GM23248 (cell line): ENCODE measurements at regions not wholly inside any gene's neighbourhood (a gene's known extent, or its start where the extent isn't known, plus 50 kb on each side); places are given as distances from the start of the nearest gene placed in this dataset.

ENCODE experiments used
- DNase-seq: peaks from one replicate; pipeline ENCODE4 v3.0.0-alpha.2; 2015
- H2AFZ ChIP-seq: fragments of 200-600 bp; sonication (generic); 2 replicates; pipeline ENCODE4 v1.6.1; 2016; ENCODE audit warnings: antibody characterized with exemption
- H3F3A ChIP-seq: fragments of 200-600 bp; sonication (generic); 2 replicates; pipeline ENCODE4 v1.6.1; 2016; ENCODE audit warnings: mild to moderate bottlenecking, antibody characterized with exemption, mixed run types; ENCODE audit not compliant: insufficient read depth
- H3K27ac ChIP-seq: fragments of 200-600 bp; sonication (generic); 2 replicates; pipeline ENCODE4 v1.5.1; 2016; ENCODE audit warnings: mild to moderate bottlenecking
- H3K27me3 ChIP-seq: fragments of 200-600 bp; sonication (generic); replicated peaks from 2 replicates; pipeline ENCODE4 v1.6.1; 2016; ENCODE audit warnings: mild to moderate bottlenecking; ENCODE audit not compliant: insufficient read depth
- H3K36me3 ChIP-seq: fragments of 200-600 bp; sonication (generic); 2 replicates; pipeline ENCODE4 v1.6.1; 2016; ENCODE audit warnings: low read depth, mild to moderate bottlenecking
- H3K4me1 ChIP-seq: fragments of 200-600 bp; sonication (generic); 2 replicates; pipeline ENCODE4 v1.6.1; 2016; ENCODE audit warnings: mild to moderate bottlenecking; ENCODE audit not compliant: insufficient read depth
- H3K4me2 ChIP-seq: fragments of 200-600 bp; sonication (generic); one replicate; pipeline ENCODE4 v1.6.1; 2016; ENCODE audit warnings: mild to moderate bottlenecking; ENCODE audit not compliant: unreplicated experiment
- H3K4me3 ChIP-seq: fragments of 200-600 bp; sonication (generic); 2 replicates; pipeline ENCODE4 v1.5.1; 2016; ENCODE audit warnings: mild to moderate bottlenecking
- H3K79me2 ChIP-seq: fragments of 200-600 bp; sonication (generic); 2 replicates; pipeline ENCODE4 v1.6.1; 2016; ENCODE audit warnings: mild to moderate bottlenecking; ENCODE audit not compliant: insufficient read depth
- H3K9ac ChIP-seq: fragments of 200-600 bp; sonication (generic); 2 replicates; pipeline ENCODE4 v1.6.1; 2016; ENCODE audit warnings: mild to moderate bottlenecking
- H3K9me2 ChIP-seq: fragments of 200-600 bp; sonication (generic); 2 replicates; pipeline ENCODE4 v1.6.1; 2016; ENCODE audit warnings: mixed run types, mild to moderate bottlenecking, moderate library complexity; ENCODE audit not compliant: insufficient read depth
- H3K9me3 ChIP-seq: fragments of 200-600 bp; sonication (generic); one replicate; pipeline ENCODE4 v1.6.1; 2017; ENCODE audit warnings: low read depth
- H4K20me1 ChIP-seq: fragments of 200-600 bp; sonication (generic); 2 replicates; pipeline ENCODE4 v1.6.0; 2016; ENCODE audit not compliant: insufficient read depth
- EZH2 ChIP-seq: fragments of 200-600 bp; sonication (generic); IDR thresholded peaks from 2 replicates; pipeline ENCODE4 v1.6.1; 2018; ENCODE audit warnings: antibody characterized with exemption, mild to moderate bottlenecking; ENCODE audit not compliant: insufficient read depth, poor library complexity, severe bottlenecking
- EZH2phosphoT487 ChIP-seq: fragments of 200-600 bp; sonication (generic); IDR thresholded peaks from 2 replicates; pipeline ENCODE4 v1.6.1; 2018; ENCODE audit warnings: antibody characterized with exemption, moderate library complexity, mild to moderate bottlenecking, low read depth; ENCODE audit not compliant: insufficient read depth
- WGBS, 2 experiments: methylation state at CpG; one replicate each; pipeline ENCODE4 v1.1.6; 2015 to 2017; ENCODE audit warnings: low lambda C conversion rate in 2 of 2, low coverage in 1 of 2; ENCODE audit errors: missing lambda C conversion rate in 2 of 2; 5-methylcytosine and 5-hydroxymethylcytosine counted together
- in situ Hi-C: fragments of 300-500 bp; cut with MboI; formaldehyde crosslinking; loops from 2 replicates; pipeline ENCODE4 v1.15.0; 2020

DNA sequence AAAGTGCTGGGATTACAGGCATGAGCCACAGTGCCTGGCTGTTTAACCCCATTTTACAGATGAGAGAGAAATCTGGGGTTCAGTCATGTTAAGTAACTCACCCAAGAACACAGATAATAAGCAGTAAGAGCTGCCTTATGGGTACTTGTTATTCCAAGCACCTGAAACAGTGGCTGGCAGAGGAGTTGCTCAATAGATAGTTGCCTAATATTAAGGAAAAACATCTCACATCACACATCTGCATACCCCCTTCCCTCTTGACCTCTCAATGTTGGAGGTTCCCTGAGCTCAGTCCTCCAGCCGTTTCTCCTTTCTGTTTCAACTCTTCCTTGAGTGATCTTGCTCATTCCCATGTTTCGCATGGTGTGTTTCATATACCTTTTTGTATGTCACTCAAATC, 401.9 kb downstream of the KLF12 start:
- Histone ChIP-seq H3K4me3 (no peak overlapping the region), H3K9me3 (no peaks in the 10 kb centered on the region), H3F3A (no peaks in the 10 kb centered on the region), H3K27ac (no peak overlapping the region), H4K20me1 (no peaks in the 10 kb centered on the region), H3K79me2 (no peaks in the 10 kb centered on the region), H3K4me2 (no peak overlapping the region), H3K9ac (no peak overlapping the region), H3K27me3 (no peaks in the 10 kb centered on the region), H3K36me3 (no peaks in the 10 kb centered on the region), H3K4me1 (no peaks in the 10 kb centered on the region), H3K9me2 (no peaks in the 10 kb centered on the region), H2AFZ (no peak overlapping the region)
- WGBS, 2 experiments = 71 to 89% methylated on average over 2 of the region's 2 CpGs
- DNase-seq = no peak
- in situ Hi-C loops = no loop called here
- TF ChIP-seq EZH2 = no peak
- no peak for TF ChIP-seq EZH2phosphoT487

DNA sequence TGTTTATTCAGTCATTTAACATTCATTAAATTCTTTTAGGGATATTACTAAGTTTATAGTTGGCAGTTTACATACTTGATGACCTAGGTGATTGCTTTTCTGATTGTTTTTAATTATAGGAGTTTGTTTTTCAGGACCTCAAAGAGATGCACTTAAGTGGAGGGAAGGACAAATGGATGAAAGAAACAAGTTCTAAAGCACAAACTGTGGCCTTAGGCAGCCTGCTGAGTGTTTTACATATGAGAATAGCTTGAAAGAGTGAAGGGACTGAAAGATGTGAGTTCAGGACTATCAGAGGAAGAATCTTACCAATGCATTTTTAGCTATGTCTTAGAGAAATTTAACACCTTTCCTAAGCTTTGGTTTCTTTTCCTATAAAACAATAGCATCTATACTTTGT, 402.6 kb downstream of the KLF12 start:
- in situ Hi-C loops = no loop called here
- no peaks in the 10 kb centered on the region for H3K36me3 ChIP-seq
- no peak overlapping the region for H3K9ac ChIP-seq

DNA sequence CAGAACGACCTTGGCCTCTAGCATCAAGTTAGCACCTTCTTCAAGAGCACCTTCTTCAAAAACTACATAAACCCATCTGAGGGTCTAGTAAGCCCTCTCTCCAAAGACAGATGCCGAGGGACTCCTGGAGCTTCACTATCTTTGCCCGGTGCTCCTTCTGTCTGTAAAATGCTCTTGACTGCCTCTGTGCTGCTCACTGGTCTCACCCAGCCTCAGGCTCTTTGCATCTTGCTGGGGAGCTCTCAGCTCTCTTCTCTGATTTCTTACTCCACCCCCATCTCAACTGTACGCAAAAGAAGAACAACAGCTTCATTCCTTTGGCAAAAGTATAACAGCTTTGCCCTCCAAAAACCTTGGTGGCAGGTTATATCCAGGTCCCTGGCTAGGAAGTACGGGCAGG, 404.2 kb downstream of the KLF12 start:
- Histone ChIP-seq H4K20me1 (no peaks in the 10 kb centered on the region), H3K27me3 (no peaks in the 10 kb centered on the region), H3K4me3 (no peak overlapping the region), H2AFZ (no peak overlapping the region), H3F3A (no peaks in the 10 kb centered on the region), H3K9ac (no peak overlapping the region), H3K4me2 (no peak overlapping the region), H3K36me3 (no peaks in the 10 kb centered on the region), H3K9me3 (no peaks in the 10 kb centered on the region), H3K9me2 (no peaks in the 10 kb centered on the region), H3K4me1 (no peaks in the 10 kb centered on the region), H3K27ac (no peak overlapping the region), H3K79me2 (no peaks in the 10 kb centered on the region)
- 97 to 98% methylated on average over 5 of the region's 5 CpGs for WGBS, 2 experiments
- in situ Hi-C loops = no loop called here
- no peak for DNase-seq
- no peak for TF ChIP-seq EZH2phosphoT487
- TF ChIP-seq EZH2 = no peak

More for the DNA sequence above, 402.6 kb downstream of the KLF12 start:
- Histone ChIP-seq H4K20me1 (no peaks in the 10 kb centered on the region), H3F3A (no peaks in the 10 kb centered on the region), H3K4me3 (no peak overlapping the region), H3K4me1 (no peaks in the 10 kb centered on the region), H3K4me2 (no peak overlapping the region), H3K27ac (no peak overlapping the region), H3K27me3 (no peaks in the 10 kb centered on the region), H2AFZ (no peak overlapping the region), H3K9me2 (no peaks in the 10 kb centered on the region), H3K9me3 (no peaks in the 10 kb centered on the region), H3K79me2 (no peaks in the 10 kb centered on the region)
- DNase-seq = no peak
- TF ChIP-seq EZH2 = no peak
- TF ChIP-seq EZH2phosphoT487 = no peak

DNA sequence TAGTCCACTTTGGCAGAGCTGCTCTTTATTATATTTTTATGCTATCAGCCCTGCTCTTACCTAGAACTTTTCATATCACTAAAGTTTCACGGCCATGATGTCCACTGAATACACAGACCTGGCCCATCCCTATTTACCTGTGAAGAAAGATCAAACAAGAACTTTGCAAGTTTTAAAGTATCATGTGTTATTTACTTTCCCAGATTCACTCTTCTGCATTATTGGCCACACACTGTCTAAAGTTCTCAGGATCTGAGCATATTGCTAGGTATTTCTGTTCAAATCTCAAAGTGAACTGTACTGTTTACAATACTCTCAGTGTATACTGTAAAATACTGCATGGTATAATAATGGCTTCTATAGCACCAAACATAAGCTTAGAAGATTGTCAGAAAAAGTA, 405.2 kb downstream of the KLF12 start:
- Histone ChIP-seq H3K9ac (no peak overlapping the region), H3K4me3 (no peak overlapping the region), H3K9me2 (no peaks in the 10 kb centered on the region), H3K27ac (no peak overlapping the region), H2AFZ (no peak overlapping the region), H3K36me3 (no peaks in the 10 kb centered on the region), H4K20me1 (no peaks in the 10 kb centered on the region), H3K9me3 (no peaks in the 10 kb centered on the region), H3K79me2 (no peaks in the 10 kb centered on the region), H3K27me3 (no peaks in the 10 kb centered on the region), H3K4me2 (no peak overlapping the region), H3K4me1 (no peaks in the 10 kb centered on the region), H3F3A (no peaks in the 10 kb centered on the region)
- in situ Hi-C loops = no loop called here
- 93 to 96% methylated on average over 1 of the region's 1 CpG for WGBS, 2 experiments
- TF ChIP-seq EZH2phosphoT487 = no peak
- TF ChIP-seq EZH2 = no peak
- no peak for DNase-seq

DNA sequence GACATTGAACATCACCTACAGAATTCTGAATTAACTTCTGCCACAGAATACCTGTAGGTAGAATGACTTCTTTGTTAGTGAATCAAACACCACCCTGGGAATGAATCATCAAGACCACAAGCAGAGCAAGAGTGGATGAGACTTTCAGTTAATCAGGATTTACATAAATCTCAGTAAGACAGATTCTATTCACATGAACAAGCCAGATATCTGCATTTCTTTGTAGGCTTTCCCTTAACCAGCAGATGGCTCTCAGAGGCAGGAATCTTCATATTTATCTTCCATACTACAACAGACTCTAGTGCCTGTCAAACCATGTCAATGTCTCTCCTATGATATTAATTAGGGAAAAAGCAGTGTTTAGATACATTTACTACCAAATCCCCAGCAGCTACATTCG, 412.1 kb downstream of the KLF12 start:
- peaks cover 21% of the 10 kb centered on the region for H3K4me1 ChIP-seq
- WGBS, 2 experiments = 0 to 3% methylated on average over 1 of the region's 1 CpG
- H3K79me2 ChIP-seq = no peaks in the 10 kb centered on the region
- no peaks in the 10 kb centered on the region for H3K9me3 ChIP-seq
- no peaks in the 10 kb centered on the region for H4K20me1 ChIP-seq
- DNase-seq = peak; percentile 52
- no peaks in the 10 kb centered on the region for H3K27me3 ChIP-seq
- H3K36me3 ChIP-seq = no peaks in the 10 kb centered on the region
- no peak for TF ChIP-seq EZH2
- no peak for TF ChIP-seq EZH2phosphoT487
- H3K27ac ChIP-seq = no peak overlapping the region
- H3K4me3 ChIP-seq = no peak overlapping the region
- no peak overlapping the region for H3K4me2 ChIP-seq
- in situ Hi-C loops = loop anchor here (25.0 kb wide), 2 partner anchors 660 to 910 kb away; partner anchors contain the start of gene KLF5
- H2AFZ ChIP-seq = no peak overlapping the region
- no peak overlapping the region for H3K9ac ChIP-seq
- H3K9me2 ChIP-seq = no peaks in the 10 kb centered on the region
- 0 out of 2 replicates have a peak, but pooled peaks cover 9% of the 10 kb centered on the region for H3F3A ChIP-seq
